Common myeloid progenitor, CD34-positive (primary cell): ENCODE measurements at regions not wholly inside any gene's neighbourhood (a gene's known extent, or its start where the extent isn't known, plus 50 kb on each side); places are given as distances from the start of the nearest gene placed in this dataset.

ENCODE experiments used
- CTCF ChIA-PET: fragments of 350-600 bp; sonication (Branson Sonifier 250); formaldehyde crosslinking; loops from one replicate; lab custom pipeline; 2021; ENCODE audit warnings: antibody characterized with exemption; lab: Charles Lee
- POLR2A ChIA-PET: fragments of 350-600 bp; sonication (Branson Sonifier 250); formaldehyde crosslinking; loops from one replicate; lab custom pipeline; 2021; ENCODE audit warnings: antibody characterized with exemption; lab: Charles Lee
- DNase-seq, 3 donors: peaks; one replicate each; pipeline versions ENCODE4 v3.0.0 to v3.0.0-alpha.2; 2013
- H3K27ac ChIP-seq, 2 experiments: 1 replicate in 1 of 2; 2 replicates in 1 of 2; pipeline ENCODE4 v1.7.0; 2013; ENCODE audit warnings: inconsistent platforms in 2 of 2, low read length in 2 of 2, mild to moderate bottlenecking in 2 of 2, low read depth in 1 of 2, moderate library complexity in 1 of 2; ENCODE audit not compliant: severe bottlenecking in 2 of 2, insufficient read depth in 1 of 2, poor library complexity in 1 of 2
- H3K27me3 ChIP-seq, 5 experiments: replicated peaks in 2 of 5; 1 replicate in 3 of 5; 2 replicates in 2 of 5; pipeline versions ENCODE4 v1.6.1 to v1.7.0; 2013; ENCODE audit warnings: low read length in 4 of 5, mild to moderate bottlenecking in 2 of 5, moderate library complexity in 2 of 5, inconsistent platforms in 1 of 5; ENCODE audit not compliant: insufficient read depth in 5 of 5, control insufficient read depth in 4 of 5
- H3K36me3 ChIP-seq, 4 experiments: 1 replicate in 2 of 4; 2 replicates in 2 of 4; pipeline versions ENCODE4 v1.6.1 to v1.7.0; 2013; ENCODE audit warnings: low read length in 3 of 4, control low read depth in 1 of 4, mild to moderate bottlenecking in 1 of 4; ENCODE audit not compliant: control insufficient read depth in 4 of 4, insufficient read depth in 4 of 4
- H3K4me1 ChIP-seq, 4 experiments: 1 replicate in 3 of 4; 2 replicates in 1 of 4; pipeline versions ENCODE4 v1.6.1 to v1.7.1; 2013; ENCODE audit warnings: low read length in 3 of 4, mild to moderate bottlenecking in 3 of 4, control low read depth in 1 of 4, inconsistent platforms in 1 of 4, moderate library complexity in 1 of 4; ENCODE audit not compliant: control insufficient read depth in 4 of 4, insufficient read depth in 4 of 4; ENCODE audit errors: control extremely low read depth in 1 of 4
- H3K4me3 ChIP-seq, 7 experiments: 1 replicate in 4 of 7; 2 replicates in 3 of 7; pipeline versions ENCODE4 v1.5.1 to v1.7.0; 2013; ENCODE audit warnings: mild to moderate bottlenecking in 7 of 7, low read length in 6 of 7, moderate library complexity in 6 of 7, inconsistent platforms in 2 of 7, low read depth in 2 of 7, control low read depth in 1 of 7; ENCODE audit not compliant: insufficient read depth in 4 of 7, control insufficient read depth in 1 of 7; ENCODE audit errors: extremely low read depth in 1 of 7
- H3K9me3 ChIP-seq, 5 experiments: 1 replicate in 4 of 5; 2 replicates in 1 of 5; pipeline versions ENCODE4 v1.6.1 to v1.7.1; 2013; ENCODE audit warnings: low read length in 4 of 5, mild to moderate bottlenecking in 2 of 5, inconsistent platforms in 1 of 5, low read depth in 1 of 5, moderate library complexity in 1 of 5; ENCODE audit not compliant: control insufficient read depth in 4 of 5, insufficient read depth in 2 of 5; ENCODE audit errors: control extremely low read depth in 1 of 5
- WGBS: methylation state at CpG from one replicate; pipeline ENCODE4 v1.1.5; 2013; ENCODE audit not compliant: insufficient coverage; 5-methylcytosine and 5-hydroxymethylcytosine counted together

GRCh38 chr17:13776027-13776551 is 174.4 kb upstream of the HS3ST3A1 start:
- Histone ChIP-seq H3K4me1 (no peaks in the 10 kb centered on the region), H3K36me3 (no peaks in the 10 kb centered on the region), H3K27me3 (no peaks in the 10 kb centered on the region), H3K27ac (no peak overlapping the region), H3K4me3 (no peak overlapping the region), H3K9me3 (peaks cover 0 to 5% (median 0%) of the 10 kb centered on the region in 5 experiments)
- POLR2A ChIA-PET = no interaction called here
- CTCF ChIA-PET = no interaction called here
- DNase-seq = no peak
- WGBS = 91% methylated on average over 3 of the region's 7 CpGs

- peaks cover 0 to 2% (median 0%) of the 10 kb centered on the region in 5 experiments for H3K9me3 ChIP-seq
- H3K36me3 ChIP-seq = no peaks in the 10 kb centered on the region
- DNase-seq = no peak
- H3K27me3 ChIP-seq = no peaks in the 10 kb centered on the region
- ChIA-PET POLR2A (no interaction called here), CTCF (no interaction called here)
- H3K4me3 ChIP-seq = no peak overlapping the region
- H3K4me1 ChIP-seq = no peaks in the 10 kb centered on the region
- no peak overlapping the region for H3K27ac ChIP-seq
- 89% methylated on average over 2 of the region's 7 CpGs for WGBS
Measured at GRCh38 chr17:13777003-13777402, 175.3 kb upstream of the HS3ST3A1 start.

- Histone ChIP-seq H3K36me3 (no peaks in the 10 kb centered on the region), H3K27me3 (no peaks in the 10 kb centered on the region), H3K4me1 (no peaks in the 10 kb centered on the region), H3K4me3 (no peak overlapping the region), H3K9me3 (peaks cover 0 to 3% (median 0%) of the 10 kb centered on the region in 5 experiments), H3K27ac (no peak overlapping the region)
- 93% methylated on average over 6 of the region's 7 CpGs for WGBS
- CTCF ChIA-PET = interaction anchor here (0.9 kb wide), 1 partner anchor 54 kb away, joined by 3 read pairs; no protein-coding TSS in a partner anchor
- DNase-seq = no peak
- POLR2A ChIA-PET = no interaction called here
Measured at GRCh38 chr17:13784434-13785095, 182.8 kb upstream of the HS3ST3A1 start.

- CTCF ChIA-PET = no interaction called here
- H3K27me3 ChIP-seq = no peaks in the 10 kb centered on the region
- no peak for DNase-seq
- H3K36me3 ChIP-seq = no peaks in the 10 kb centered on the region
- no peak overlapping the region for H3K4me3 ChIP-seq
- H3K27ac ChIP-seq = no peak overlapping the region
- H3K9me3 ChIP-seq = peaks cover 0 to 3% (median 0%) of the 10 kb centered on the region in 5 experiments
- WGBS = 100% methylated on average over 2 of the region's 9 CpGs
- POLR2A ChIA-PET = no interaction called here
- no peaks in the 10 kb centered on the region for H3K4me1 ChIP-seq
Measured at GRCh38 chr17:13785981-13786598, 184.4 kb upstream of the HS3ST3A1 start.

- Histone ChIP-seq H3K27me3 (no peaks in the 10 kb centered on the region), H3K36me3 (no peaks in the 10 kb centered on the region), H3K4me1 (no peaks in the 10 kb centered on the region), H3K27ac (no peak overlapping the region), H3K4me3 (no peak overlapping the region), H3K9me3 (peaks cover 0 to 3% (median 0%) of the 10 kb centered on the region in 5 experiments)
- no peak for DNase-seq
- POLR2A ChIA-PET = interaction anchor here (0.6 kb wide), 1 partner anchor 15 kb away, joined by 3 read pairs; no protein-coding TSS in a partner anchor
- 90% methylated on average over 2 of the region's 4 CpGs for WGBS
- CTCF ChIA-PET = no interaction called here
Measured at GRCh38 chr17:13787636-13788035, 185.9 kb upstream of the HS3ST3A1 start.

- Histone ChIP-seq H3K27me3 (no peaks in the 10 kb centered on the region), H3K9me3 (peaks cover 0 to 3% (median 0%) of the 10 kb centered on the region in 5 experiments), H3K27ac (no peak overlapping the region), H3K4me3 (no peak overlapping the region), H3K36me3 (no peaks in the 10 kb centered on the region), H3K4me1 (no peaks in the 10 kb centered on the region)
- POLR2A ChIA-PET = no interaction called here
- 80% methylated on average over 1 of the region's 2 CpGs for WGBS
- no peak for DNase-seq
- CTCF ChIA-PET = no interaction called here
Measured at GRCh38 chr17:13788385-13788784, 186.7 kb upstream of the HS3ST3A1 start.

GRCh38 chr17:13792314-13792713 is 190.6 kb upstream of the HS3ST3A1 start:
- 92% methylated on average over 2 of the region's 2 CpGs for WGBS
- no peak for DNase-seq

More at GRCh38 chr17:13792314-13792713, 190.6 kb upstream of the HS3ST3A1 start:
- Histone ChIP-seq H3K27ac (no peak overlapping the region), H3K4me3 (no peak overlapping the region), H3K4me1 (no peaks in the 10 kb centered on the region), H3K9me3 (peaks cover 0 to 3% (median 0%) of the 10 kb centered on the region in 5 experiments), H3K36me3 (no peaks in the 10 kb centered on the region), H3K27me3 (no peaks in the 10 kb centered on the region)
- CTCF ChIA-PET = no interaction called here
- POLR2A ChIA-PET = no interaction called here
